Fibroblast of villous mesenchyme (primary cell): ENCODE measurements at regions not wholly inside any gene's neighbourhood (a gene's known extent, or its start where the extent isn't known, plus 50 kb on each side); places are given as distances from the start of the nearest gene placed in this dataset.
"Not testable (repeated sequence)": the region's sequence is repeated elsewhere in the genome, so short reads cannot be mapped to it uniquely, and the experiment has no call there.

Experiments used
- DNase-seq: peaks from one replicate; pipeline ENCODE4 v3.0.0-alpha.2; 2010; ENCODE audit warnings: low read depth
- H3K4me3 ChIP-seq: 2 replicates; pipeline ENCODE4 v1.5.1; 2011; ENCODE audit warnings: low read depth, mild to moderate bottlenecking, low read length
- TF ChIP-seq, protein P1 (sequence below): IDR thresholded peaks from 2 replicates; pipeline ENCODE4 v1.5.1; 2012; ENCODE audit warnings: low read depth, mild to moderate bottlenecking, low read length; ENCODE audit not compliant: insufficient read depth

DNA sequence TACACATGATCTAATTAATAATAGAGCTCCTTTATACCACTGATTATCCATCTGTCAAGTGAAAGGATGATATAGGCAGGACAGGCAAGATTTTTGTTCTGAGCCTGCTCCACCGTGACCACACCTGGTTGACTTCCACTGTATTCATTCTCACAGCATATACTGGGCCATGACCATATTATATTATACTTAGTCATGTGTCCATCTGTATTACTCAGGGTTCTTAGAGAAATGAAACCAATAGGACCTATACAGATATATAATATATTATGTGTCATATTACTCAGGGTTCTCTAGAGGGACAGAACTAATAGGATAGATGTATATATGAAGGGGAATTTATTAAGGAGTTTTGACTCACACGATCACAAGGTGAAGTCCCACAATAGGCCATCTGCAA lies 675.1 kb downstream of the GRXCR1 start:
- TF ChIP-seq, protein P1, sequence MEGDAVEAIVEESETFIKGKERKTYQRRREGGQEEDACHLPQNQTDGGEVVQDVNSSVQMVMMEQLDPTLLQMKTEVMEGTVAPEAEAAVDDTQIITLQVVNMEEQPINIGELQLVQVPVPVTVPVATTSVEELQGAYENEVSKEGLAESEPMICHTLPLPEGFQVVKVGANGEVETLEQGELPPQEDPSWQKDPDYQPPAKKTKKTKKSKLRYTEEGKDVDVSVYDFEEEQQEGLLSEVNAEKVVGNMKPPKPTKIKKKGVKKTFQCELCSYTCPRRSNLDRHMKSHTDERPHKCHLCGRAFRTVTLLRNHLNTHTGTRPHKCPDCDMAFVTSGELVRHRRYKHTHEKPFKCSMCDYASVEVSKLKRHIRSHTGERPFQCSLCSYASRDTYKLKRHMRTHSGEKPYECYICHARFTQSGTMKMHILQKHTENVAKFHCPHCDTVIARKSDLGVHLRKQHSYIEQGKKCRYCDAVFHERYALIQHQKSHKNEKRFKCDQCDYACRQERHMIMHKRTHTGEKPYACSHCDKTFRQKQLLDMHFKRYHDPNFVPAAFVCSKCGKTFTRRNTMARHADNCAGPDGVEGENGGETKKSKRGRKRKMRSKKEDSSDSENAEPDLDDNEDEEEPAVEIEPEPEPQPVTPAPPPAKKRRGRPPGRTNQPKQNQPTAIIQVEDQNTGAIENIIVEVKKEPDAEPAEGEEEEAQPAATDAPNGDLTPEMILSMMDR: no peak
- no peak for DNase-seq
- H3K4me3 ChIP-seq: no peak overlapping the region

DNA sequence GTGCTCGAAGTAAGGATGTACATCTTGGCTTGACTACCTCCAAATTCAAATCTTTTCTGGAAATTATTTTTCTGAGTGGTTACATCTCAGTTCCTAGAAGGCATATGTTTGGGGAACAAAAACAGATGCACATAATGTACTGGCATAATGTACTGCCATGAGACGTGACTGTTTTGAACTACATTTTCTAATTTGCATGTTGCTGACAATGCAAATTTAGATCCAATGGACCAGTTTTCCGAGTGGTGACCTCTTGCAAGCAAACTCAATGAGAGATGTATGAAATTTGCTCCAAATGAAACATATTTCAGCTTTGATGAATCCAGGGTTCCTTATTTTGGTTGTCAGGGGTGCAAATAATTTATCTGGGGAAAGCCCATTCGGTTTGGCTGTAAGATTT lies 694.3 kb downstream of the GRXCR1 start:
- DNase-seq: no peak
- TF ChIP-seq, protein P1: no peak
- no peak overlapping the region for H3K4me3 ChIP-seq

DNA sequence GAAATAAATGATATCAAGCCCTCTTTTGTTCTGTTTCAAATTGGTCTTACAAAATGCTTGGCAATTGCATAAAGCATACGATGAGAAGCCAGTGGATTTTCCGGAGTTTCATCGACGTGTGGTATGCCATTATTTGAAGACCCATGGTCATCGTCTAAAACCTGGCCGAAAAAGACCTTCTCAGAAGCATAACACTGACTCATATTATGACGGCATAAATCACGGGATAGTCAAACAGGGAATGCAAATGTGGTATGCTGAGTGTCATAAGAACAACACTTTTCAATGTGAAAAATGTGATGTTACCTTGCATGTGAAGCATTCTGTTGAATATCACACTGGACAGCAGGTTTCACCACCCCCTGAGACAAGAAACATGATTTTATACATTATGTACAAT lies 695.2 kb downstream of the GRXCR1 start:
- TF ChIP-seq, protein P1: no peak
- H3K4me3 ChIP-seq: no peak overlapping the region
- peak; percentile 3 for DNase-seq

DNA sequence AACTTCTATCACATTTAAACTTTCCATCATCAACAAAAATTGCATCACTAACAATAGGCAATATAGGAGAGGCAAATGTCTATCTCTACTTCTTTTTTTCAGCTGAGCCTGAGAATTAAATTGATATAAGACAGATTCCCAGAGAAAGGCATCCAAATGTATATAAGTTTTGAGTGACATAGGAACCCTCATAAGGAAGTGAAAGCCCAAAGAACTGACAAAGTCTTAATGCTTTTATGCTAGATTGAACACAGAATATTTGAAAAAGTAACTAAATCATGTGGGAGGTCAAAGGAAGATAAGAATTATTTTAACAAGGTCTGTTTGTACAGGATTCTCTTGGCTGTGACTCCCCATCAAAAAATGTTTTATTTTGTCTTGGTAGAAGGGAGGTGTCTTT lies 714.9 kb downstream of the GRXCR1 start:
- TF ChIP-seq, protein P1: no peak
- peak; percentile 0 for DNase-seq
- no peak overlapping the region for H3K4me3 ChIP-seq

DNA sequence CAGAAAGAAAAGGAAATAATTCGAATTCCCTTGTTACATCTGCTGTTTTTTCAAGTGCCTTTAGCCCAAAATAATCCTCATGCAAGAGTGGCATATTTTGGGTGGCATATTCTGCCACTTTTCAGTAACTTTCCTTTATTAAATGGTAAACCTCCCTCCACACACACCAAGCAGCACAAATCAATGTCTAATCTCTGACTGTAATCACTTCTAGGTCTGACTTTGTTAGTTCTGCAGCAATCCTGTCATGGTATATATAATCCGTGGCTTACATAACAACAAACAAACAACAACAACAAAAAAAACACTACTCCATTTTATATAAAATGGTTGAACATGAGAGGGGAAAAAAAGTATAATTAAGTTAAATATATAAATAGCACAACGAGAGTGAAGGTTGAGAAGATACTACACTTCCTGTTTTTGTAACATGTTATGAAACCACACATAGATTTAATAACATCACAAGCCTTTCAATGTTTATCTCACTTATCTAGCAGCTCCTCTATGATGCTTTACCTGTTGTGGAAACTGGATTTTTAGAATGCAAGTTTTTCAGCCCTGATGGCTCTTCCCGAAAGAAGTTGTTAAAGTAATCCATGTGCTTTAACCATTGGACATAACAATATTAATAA lies 715.4 kb downstream of the GRXCR1 start:
- TF ChIP-seq, protein P1: no peak
- no peak overlapping the region for H3K4me3 ChIP-seq
- DNase-seq: no peak

DNA sequence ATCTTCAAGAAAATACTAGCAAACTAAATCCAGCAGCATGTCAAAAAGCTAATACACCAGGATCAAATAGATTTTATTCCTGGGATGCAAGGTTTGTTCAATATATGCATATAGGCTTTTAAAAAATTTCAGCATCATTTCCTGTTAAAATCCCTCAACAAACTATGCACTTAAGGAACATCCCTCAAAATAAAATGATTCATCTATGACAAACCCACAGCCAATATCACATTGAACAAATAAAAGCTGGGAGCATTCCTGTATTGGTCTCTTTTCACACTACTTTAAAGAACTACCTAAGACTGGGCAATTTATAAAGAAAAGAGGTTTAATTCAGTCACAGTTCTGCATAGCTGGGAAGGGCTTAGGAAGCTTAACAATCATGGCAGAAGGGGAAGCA lies 726.7 kb downstream of the GRXCR1 start:
- H3K4me3 ChIP-seq: no peak overlapping the region
- TF ChIP-seq, protein P1: no peak
- DNase-seq: no peak

DNA sequence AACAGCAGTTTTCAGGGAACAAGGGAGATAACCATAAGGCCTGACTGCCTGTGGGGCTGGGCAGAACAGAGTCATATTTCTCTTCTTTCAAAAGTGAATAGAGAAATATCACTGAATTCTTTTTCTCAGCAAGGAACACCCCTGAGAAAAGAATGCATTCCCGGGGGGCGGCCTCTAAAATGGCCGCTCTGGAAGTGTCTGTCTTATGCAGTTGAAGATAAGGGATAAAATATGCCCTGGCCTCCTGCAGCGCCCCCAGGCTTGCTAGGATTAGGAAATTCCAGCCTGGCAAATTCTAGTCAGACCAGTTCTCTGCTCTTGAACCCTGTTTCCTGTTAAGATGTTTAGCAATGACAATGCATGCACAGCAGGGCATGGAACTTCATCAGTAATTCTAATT lies 745.4 kb downstream of the GRXCR1 start:
- not testable (repeated sequence) for H3K4me3 ChIP-seq, DNase-seq

DNA sequence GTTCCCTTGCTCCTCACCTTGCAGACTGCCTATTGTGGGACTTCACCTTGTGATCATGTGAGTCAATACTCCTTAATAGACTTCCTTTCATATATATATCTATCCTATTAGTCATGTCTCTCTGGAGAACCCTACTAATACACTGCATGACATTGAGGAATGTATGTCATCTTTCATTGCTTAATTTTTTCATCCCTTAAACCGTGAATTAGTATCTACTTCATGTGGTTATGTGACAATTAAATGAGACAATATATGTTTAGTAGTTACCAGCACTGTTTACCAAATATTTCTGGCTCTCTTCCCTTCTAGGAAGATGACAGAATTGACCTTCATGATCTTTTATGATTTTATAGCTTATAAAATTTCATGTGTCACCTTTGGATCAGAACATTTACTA lies 759.5 kb downstream of the GRXCR1 start:
- no peak overlapping the region for H3K4me3 ChIP-seq
- TF ChIP-seq, protein P1: no peak
- no peak for DNase-seq

DNA sequence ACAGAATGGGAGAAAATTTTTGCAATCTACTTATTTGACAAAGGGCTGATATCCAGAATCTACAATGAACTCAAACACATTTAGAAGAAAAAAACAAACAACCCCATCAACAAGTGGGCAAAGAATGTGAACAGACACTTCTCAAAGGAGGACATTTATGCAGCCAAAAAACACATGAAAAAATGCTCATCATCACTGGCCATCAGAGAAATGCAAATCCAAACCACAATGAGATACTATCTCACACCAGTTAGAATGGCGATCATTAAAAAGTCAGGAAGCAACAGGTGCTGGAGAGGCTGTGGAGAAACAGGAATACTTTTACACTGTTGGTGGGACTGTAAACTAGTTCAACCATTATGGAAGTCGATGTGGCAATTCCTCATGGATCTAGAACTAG lies 767.0 kb downstream of the GRXCR1 start:
- H3K4me3 ChIP-seq, DNase-seq: not testable (repeated sequence)

DNA sequence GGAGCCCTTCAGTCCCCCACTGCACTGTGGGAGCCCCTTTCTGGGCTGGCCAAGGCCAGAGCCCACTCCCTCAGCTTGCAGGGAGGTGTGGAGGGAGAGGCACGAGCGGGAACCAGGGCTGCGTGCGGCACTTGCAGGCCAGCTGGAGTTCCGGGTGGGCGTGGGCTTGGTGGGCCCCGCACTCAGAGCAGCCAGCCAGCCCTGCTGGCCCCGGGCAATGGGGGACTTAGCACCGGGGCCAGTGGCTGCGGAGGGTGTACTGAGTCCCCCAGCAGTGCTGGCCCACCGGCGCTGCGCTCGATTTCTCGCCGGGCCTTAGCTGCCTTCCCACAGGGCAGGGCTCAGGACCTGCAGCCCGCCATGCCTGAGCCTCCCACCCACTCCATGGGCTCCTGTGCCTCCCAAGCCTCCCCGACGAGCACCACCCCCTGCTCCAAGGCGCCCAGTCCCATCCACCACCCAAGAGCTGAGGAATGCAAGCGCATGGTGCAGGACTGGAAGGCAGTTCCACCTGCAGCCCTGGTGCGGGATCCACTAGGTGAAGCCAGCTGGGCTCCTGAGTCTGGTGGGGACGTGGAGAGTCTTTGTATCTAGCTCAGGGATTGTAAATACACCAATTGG lies 776.2 kb downstream of the KCTD8 start:
- not testable (repeated sequence) for H3K4me3 ChIP-seq, DNase-seq
